WI38 (cell line): ENCODE measurements at regions not wholly inside any gene's neighbourhood (a gene's known extent, or its start where the extent isn't known, plus 50 kb on each side); places are given as distances from the start of the nearest gene placed in this dataset.

Experiments used
- H3K4me3 ChIP-seq: 2 replicates; pipeline ENCODE4 v1.5.1; 2011; ENCODE audit warnings: low read depth, mild to moderate bottlenecking, control low read depth, low read length
- TF ChIP-seq, protein P1 (sequence below): IDR thresholded peaks from 2 replicates; pipeline ENCODE4 v1.5.1; 2012; ENCODE audit warnings: low read depth, mild to moderate bottlenecking, control low read depth, low read length

GRCh38 chr20:11296221-11296620 is 621.5 kb upstream of the BTBD3 start:
- TF ChIP-seq, protein P1, sequence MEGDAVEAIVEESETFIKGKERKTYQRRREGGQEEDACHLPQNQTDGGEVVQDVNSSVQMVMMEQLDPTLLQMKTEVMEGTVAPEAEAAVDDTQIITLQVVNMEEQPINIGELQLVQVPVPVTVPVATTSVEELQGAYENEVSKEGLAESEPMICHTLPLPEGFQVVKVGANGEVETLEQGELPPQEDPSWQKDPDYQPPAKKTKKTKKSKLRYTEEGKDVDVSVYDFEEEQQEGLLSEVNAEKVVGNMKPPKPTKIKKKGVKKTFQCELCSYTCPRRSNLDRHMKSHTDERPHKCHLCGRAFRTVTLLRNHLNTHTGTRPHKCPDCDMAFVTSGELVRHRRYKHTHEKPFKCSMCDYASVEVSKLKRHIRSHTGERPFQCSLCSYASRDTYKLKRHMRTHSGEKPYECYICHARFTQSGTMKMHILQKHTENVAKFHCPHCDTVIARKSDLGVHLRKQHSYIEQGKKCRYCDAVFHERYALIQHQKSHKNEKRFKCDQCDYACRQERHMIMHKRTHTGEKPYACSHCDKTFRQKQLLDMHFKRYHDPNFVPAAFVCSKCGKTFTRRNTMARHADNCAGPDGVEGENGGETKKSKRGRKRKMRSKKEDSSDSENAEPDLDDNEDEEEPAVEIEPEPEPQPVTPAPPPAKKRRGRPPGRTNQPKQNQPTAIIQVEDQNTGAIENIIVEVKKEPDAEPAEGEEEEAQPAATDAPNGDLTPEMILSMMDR = no peak
- H3K4me3 ChIP-seq = no peak overlapping the region

DNA sequence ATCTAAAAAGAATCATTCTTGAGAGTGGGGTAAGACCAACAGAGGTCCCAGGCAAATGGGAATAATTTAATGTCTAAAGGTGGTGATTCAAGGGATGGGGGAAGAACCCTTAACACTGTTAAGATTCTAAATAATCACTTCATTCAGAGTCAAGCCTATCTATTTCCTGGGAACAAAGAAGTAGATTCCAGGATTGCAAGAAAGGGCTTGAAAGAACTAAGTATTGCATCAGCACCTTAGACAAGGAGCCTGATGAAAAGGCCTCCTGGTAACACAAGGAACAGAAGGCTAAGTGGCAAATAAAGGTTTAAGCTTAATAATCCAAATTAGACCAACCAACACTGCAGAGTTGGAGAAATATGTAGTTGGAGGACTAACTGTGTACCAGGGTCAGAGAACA is 620.7 kb upstream of the BTBD3 start:
- H3K4me3 ChIP-seq = no peak overlapping the region
- TF ChIP-seq, protein P1 = no peak

GRCh38 chr20:11301699-11302098 is 616.0 kb upstream of the BTBD3 start:
- no peak overlapping the region for H3K4me3 ChIP-seq
- TF ChIP-seq, protein P1 = no peak

GRCh38 chr20:11302436-11302835 is 615.3 kb upstream of the BTBD3 start:
- H3K4me3 ChIP-seq = no peak overlapping the region
- TF ChIP-seq, protein P1 = no peak

DNA sequence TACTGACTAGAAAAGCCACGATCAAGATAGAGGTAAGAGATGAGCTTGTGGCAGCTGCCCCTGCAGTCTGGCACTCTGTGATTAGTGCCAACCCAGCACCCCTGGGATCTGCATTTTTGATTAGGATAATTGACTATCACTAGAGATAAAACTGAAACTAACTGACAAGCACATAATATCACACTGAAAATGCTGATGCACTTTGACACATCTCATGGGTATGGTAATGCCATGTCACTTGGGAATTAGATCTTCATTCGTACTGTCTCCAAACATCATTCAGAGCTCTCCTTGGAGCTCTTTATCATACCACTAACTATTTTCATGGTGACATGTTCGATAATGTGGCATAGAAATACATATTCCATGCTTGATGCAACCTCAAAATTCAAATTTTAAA is 612.9 kb upstream of the BTBD3 start:
- H3K4me3 ChIP-seq = no peak overlapping the region
- TF ChIP-seq, protein P1 = no peak

- H3K4me3 ChIP-seq = no peak overlapping the region
- TF ChIP-seq, protein P1 = no peak
These were observed 612.3 kb upstream of the BTBD3 start for GRCh38 chr20:11305406-11305805.

DNA sequence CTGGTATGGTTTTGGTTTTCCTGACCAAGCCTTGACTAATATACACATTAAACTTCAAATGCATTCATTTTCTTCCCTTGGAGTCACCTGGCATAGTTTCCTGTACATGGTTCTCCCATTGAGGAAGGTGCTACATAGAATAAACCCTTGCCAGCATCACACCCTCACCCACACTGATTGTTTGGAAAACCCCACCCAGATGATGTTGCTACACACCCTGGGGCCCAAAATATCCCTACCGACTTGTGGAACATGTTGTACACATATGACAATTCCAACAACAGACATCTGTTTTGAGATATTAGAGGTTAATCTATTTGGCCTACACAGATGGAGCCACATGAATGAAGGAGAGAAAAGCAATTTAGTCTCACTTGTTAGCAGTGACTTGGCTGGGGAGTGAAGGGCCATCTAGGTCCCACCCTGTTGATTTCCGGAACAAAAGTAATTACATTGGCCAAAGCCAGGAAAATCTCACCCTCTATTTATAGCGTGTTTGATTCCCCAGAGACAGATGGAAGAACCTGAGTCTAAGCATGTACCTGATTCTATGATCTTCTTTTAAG is 606.0 kb upstream of the BTBD3 start:
- TF ChIP-seq, protein P1 = no peak
- H3K4me3 ChIP-seq = no peak overlapping the region
